ENCODE measurements at regions not wholly inside any gene's neighbourhood (a gene's known extent, or its start where the extent isn't known, plus 50 kb on each side); places are given as distances from the start of the nearest gene placed in this dataset.

- TF ChIP-seq CTCF (IDR thresholded peaks at IDR 0.05), result no peak
- Histone ChIP-seq H3K4me1 (no peaks in the 10 kb centered on the region), H3K27me3 (no peaks in the 10 kb centered on the region), H3K36me3 (no peaks in the 10 kb centered on the region), H3K27ac (no peak overlapping the region), H3K9me3 (no peaks in the 10 kb centered on the region), H3K4me3 (no peak overlapping the region)
- intact Hi-C loops (cut with DNase I), result no loop called here
- DNase-seq (no peak), ATAC-seq (no peak)
Observed at GRCh38 chr5:152264645-152265254, 140.3 kb downstream of the NMUR2 start.

- intact Hi-C loops (cut with DNase I), result no loop called here
- no peak for TF ChIP-seq CTCF (IDR thresholded peaks at IDR 0.05)
- no peak overlapping the region for H3K4me3 ChIP-seq
- H3K27ac ChIP-seq, result no peak overlapping the region
- DNase-seq, result no peak
- no peaks in the 10 kb centered on the region for H3K36me3 ChIP-seq
- H3K4me1 ChIP-seq, result no peaks in the 10 kb centered on the region
- no peaks in the 10 kb centered on the region for H3K27me3 ChIP-seq
- no peak for ATAC-seq
- no peaks in the 10 kb centered on the region for H3K9me3 ChIP-seq
Observed at GRCh38 chr5:152262667-152263066, 142.4 kb downstream of the NMUR2 start.

GRCh38 chr5:152260940-152261339 is 144.1 kb downstream of the NMUR2 start:
- Histone ChIP-seq H3K4me1 (no peaks in the 10 kb centered on the region), H3K27me3 (no peaks in the 10 kb centered on the region), H3K27ac (no peak overlapping the region), H3K9me3 (no peaks in the 10 kb centered on the region), H3K36me3 (no peaks in the 10 kb centered on the region), H3K4me3 (no peak overlapping the region)
- DNase-seq, result no peak
- no peak for TF ChIP-seq CTCF (IDR thresholded peaks at IDR 0.05)
- intact Hi-C loops (cut with DNase I), result no loop called here
- ATAC-seq, result no peak

- no peak overlapping the region for H3K4me3 ChIP-seq
- no peaks in the 10 kb centered on the region for H3K36me3 ChIP-seq
- H3K9me3 ChIP-seq, result no peaks in the 10 kb centered on the region
- intact Hi-C loops (cut with DNase I), result no loop called here
- no peak overlapping the region for H3K27ac ChIP-seq
- ATAC-seq (no peak), DNase-seq (no peak)
- TF ChIP-seq CTCF (IDR thresholded peaks at IDR 0.05), result no peak
- no peaks in the 10 kb centered on the region for H3K27me3 ChIP-seq
- no peaks in the 10 kb centered on the region for H3K4me1 ChIP-seq
Observed at GRCh38 chr5:152259702-152260101, 145.4 kb downstream of the NMUR2 start.

- Histone ChIP-seq H3K4me1 (no peaks in the 10 kb centered on the region), H3K9me3 (no peaks in the 10 kb centered on the region), H3K36me3 (no peaks in the 10 kb centered on the region), H3K27me3 (no peaks in the 10 kb centered on the region), H3K4me3 (no peak overlapping the region), H3K27ac (no peak overlapping the region)
- DNase-seq, result no peak
- ATAC-seq, result no peak
- intact Hi-C loops (cut with DNase I), result no loop called here
- no peak for TF ChIP-seq CTCF (IDR thresholded peaks at IDR 0.05)
Observed at GRCh38 chr5:152256580-152256979, 148.5 kb downstream of the NMUR2 start.

Data from left lung (tissue), 4 donors.